ENCODE measurements at regions not wholly inside any gene's neighbourhood (a gene's known extent, or its start where the extent isn't known, plus 50 kb on each side); places are given as distances from the start of the nearest gene placed in this dataset.
"Not testable (repeated sequence)": the region's sequence is repeated elsewhere in the genome, so short reads cannot be mapped to it uniquely, and the experiment has no call there.

- DNase-seq (ENCODE audit: low read depth in 2 of 2): no peak
Observed at GRCh38 chr2:53035153-53035552, 732.5 kb upstream of the CHAC2 start.

GRCh38 chr2:53033411-53033810 lies 734.2 kb upstream of the CHAC2 start:
- no peak for DNase-seq (ENCODE audit: low read depth in 2 of 2)

GRCh38 chr2:53028746-53029423 lies 738.7 kb upstream of the CHAC2 start:
- DNase-seq (ENCODE audit: low read depth in 2 of 2): no peak

- DNase-seq (ENCODE audit: low read depth in 2 of 2): no peak
Observed at GRCh38 chr2:53028225-53028624, 739.4 kb upstream of the CHAC2 start.

- DNase-seq (ENCODE audit: low read depth in 2 of 2): not testable (repeated sequence)
Observed at GRCh38 chr2:53022248-53022647, 745.4 kb upstream of the CHAC2 start.

GRCh38 chr2:53021828-53022227 lies 745.8 kb upstream of the CHAC2 start:
- DNase-seq (ENCODE audit: low read depth in 2 of 2): no peak

GRCh38 chr2:53021292-53021691 lies 746.3 kb upstream of the CHAC2 start:
- no peak for DNase-seq (ENCODE audit: low read depth in 2 of 2)

- no peak for DNase-seq (ENCODE audit: low read depth in 2 of 2)
Observed at GRCh38 chr2:53018825-53019425, 748.7 kb upstream of the CHAC2 start.

- no peak for DNase-seq (ENCODE audit: low read depth in 2 of 2)
Observed at GRCh38 chr2:53006980-53007379, 760.6 kb upstream of the CHAC2 start.

GRCh38 chr2:53004413-53004812 lies 763.2 kb upstream of the CHAC2 start:
- DNase-seq (ENCODE audit: low read depth in 2 of 2): no peak

- no peak for DNase-seq (ENCODE audit: low read depth in 2 of 2)
Observed at GRCh38 chr2:52995424-52995823, 772.2 kb upstream of the CHAC2 start.

- no peak for DNase-seq (ENCODE audit: low read depth in 2 of 2)
Observed at GRCh38 chr2:52976143-52976949, 791.3 kb upstream of the CHAC2 start.

GRCh38 chr2:52974127-52974526 lies 793.5 kb upstream of the CHAC2 start:
- no peak for DNase-seq (ENCODE audit: low read depth in 2 of 2)

- no peak for DNase-seq (ENCODE audit: low read depth in 2 of 2)
Observed at GRCh38 chr2:52970642-52971041, 797.0 kb upstream of the CHAC2 start.

GRCh38 chr2:52968043-52968442 lies 799.6 kb upstream of the CHAC2 start:
- no peak for DNase-seq (ENCODE audit: low read depth in 2 of 2)

- no peak for DNase-seq (ENCODE audit: low read depth in 2 of 2)
Observed at GRCh38 chr2:52964916-52965530, 802.6 kb upstream of the CHAC2 start.

- DNase-seq (ENCODE audit: low read depth in 2 of 2): no peak
Observed at GRCh38 chr2:52961403-52961802, 806.2 kb upstream of the CHAC2 start.

GRCh38 chr2:52960881-52961280 lies 806.7 kb upstream of the CHAC2 start:
- DNase-seq (ENCODE audit: low read depth in 2 of 2): no peak

GRCh38 chr2:52959801-52960200 lies 807.8 kb upstream of the CHAC2 start:
- no peak for DNase-seq (ENCODE audit: low read depth in 2 of 2)

GRCh38 chr2:52956766-52957165 lies 810.8 kb upstream of the CHAC2 start:
- no peak for DNase-seq (ENCODE audit: low read depth in 2 of 2)

- no peak for DNase-seq (ENCODE audit: low read depth in 2 of 2)
Observed at GRCh38 chr2:52956118-52956517, 811.5 kb upstream of the CHAC2 start.

- no peak for DNase-seq (ENCODE audit: low read depth in 2 of 2)
Observed at GRCh38 chr2:52955079-52955478, 812.5 kb upstream of the CHAC2 start.
